Mesothelial cell of epicardium (in vitro differentiated cells): ENCODE measurements at regions not wholly inside any gene's neighbourhood (a gene's known extent, or its start where the extent isn't known, plus 50 kb on each side); places are given as distances from the start of the nearest gene placed in this dataset.

Experiments
- DNase-seq, 2 experiments: peaks; one replicate each; pipeline ENCODE4 v3.0.0; 2021; ENCODE audit warnings: low spot score in 2 of 2; ENCODE audit not compliant: unreplicated experiment in 2 of 2
- H3K27ac Mint-ChIP-seq: 2 replicates; pipeline ENCODE4 v1.8.0; 2021; ENCODE audit warnings: mixed read lengths
- H3K27me3 Mint-ChIP-seq: 2 replicates; pipeline ENCODE4 v1.8.0; 2021; ENCODE audit warnings: low read depth, mixed read lengths
- H3K36me3 Mint-ChIP-seq: 2 replicates; pipeline ENCODE4 v1.8.0; 2021; ENCODE audit warnings: mixed read lengths
- H3K4me1 Mint-ChIP-seq: 2 replicates; pipeline ENCODE4 v1.8.0; 2021; ENCODE audit warnings: mixed read lengths
- H3K4me3 Mint-ChIP-seq: 2 replicates; pipeline ENCODE4 v1.8.0; 2021; ENCODE audit warnings: mild to moderate bottlenecking, moderate library complexity, mixed read lengths
- H3K9me3 Mint-ChIP-seq: 2 replicates; pipeline ENCODE4 v1.8.0; 2021; ENCODE audit warnings: mixed read lengths
- CTCF ChIP-seq: fragments of 200-600 bp; sonication (generic); IDR thresholded peaks from one replicate; pipeline ENCODE4 v1.5.0; 2021; ENCODE audit warnings: antibody characterized with exemption; ENCODE audit not compliant: unreplicated experiment

DNA sequence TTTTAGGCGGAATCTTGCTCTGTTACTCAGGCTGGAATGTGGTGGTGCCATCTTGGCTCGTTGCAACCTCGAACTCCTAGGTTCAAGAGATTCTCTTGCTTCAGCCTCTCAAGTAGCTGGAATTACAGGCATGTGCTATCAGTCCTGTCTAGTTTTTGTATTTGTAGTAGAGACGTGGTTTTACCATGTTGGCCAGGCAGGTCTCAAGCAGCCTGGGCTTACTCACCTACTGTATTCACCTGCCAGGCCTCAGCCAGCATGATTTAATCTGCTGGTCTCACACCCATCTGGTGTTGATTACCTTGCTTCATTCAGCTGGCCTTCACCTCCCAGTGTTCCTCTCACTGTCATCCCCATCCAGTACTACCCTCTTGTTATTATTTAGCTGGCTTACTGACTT, 102.0 kb downstream of the IL12A start:
- H3K27me3 Mint-ChIP-seq, result no peaks in the 10 kb centered on the region
- no peak for TF ChIP-seq CTCF
- H3K27ac Mint-ChIP-seq, result no peak overlapping the region
- peaks cover 6% of the 10 kb centered on the region for H3K9me3 Mint-ChIP-seq
- no peak for DNase-seq
- no peaks in the 10 kb centered on the region for H3K36me3 Mint-ChIP-seq
- no peak overlapping the region for H3K4me3 Mint-ChIP-seq
- no peaks in the 10 kb centered on the region for H3K4me1 Mint-ChIP-seq

GRCh38 chr3:160091441-160091840, 102.8 kb downstream of the IL12A start:
- H3K27me3 Mint-ChIP-seq, result no peaks in the 10 kb centered on the region
- peaks cover 6% of the 10 kb centered on the region for H3K9me3 Mint-ChIP-seq
- H3K27ac Mint-ChIP-seq, result no peak overlapping the region
- DNase-seq, result no peak
- H3K4me1 Mint-ChIP-seq, result no peaks in the 10 kb centered on the region
- no peaks in the 10 kb centered on the region for H3K36me3 Mint-ChIP-seq
- no peak for TF ChIP-seq CTCF
- no peak overlapping the region for H3K4me3 Mint-ChIP-seq

- Mint-ChIP-seq H3K36me3 (no peaks in the 10 kb centered on the region), H3K4me1 (no peaks in the 10 kb centered on the region)
- no peak for TF ChIP-seq CTCF
These were observed 104.1 kb downstream of the IL12A start for GRCh38 chr3:160092760-160093159.

GRCh38 chr3:160094562-160094961, 105.9 kb downstream of the IL12A start:
- no peaks in the 10 kb centered on the region for H3K9me3 Mint-ChIP-seq
- no peaks in the 10 kb centered on the region for H3K27me3 Mint-ChIP-seq
- H3K4me1 Mint-ChIP-seq, result no peaks in the 10 kb centered on the region
- no peak for DNase-seq
- no peaks in the 10 kb centered on the region for H3K36me3 Mint-ChIP-seq
- no peak overlapping the region for H3K4me3 Mint-ChIP-seq
- H3K27ac Mint-ChIP-seq, result no peak overlapping the region
- TF ChIP-seq CTCF, result no peak

More at GRCh38 chr3:160092760-160093159, 104.1 kb downstream of the IL12A start:
- Mint-ChIP-seq H3K4me3 (no peak overlapping the region), H3K9me3 (peaks cover 6% of the 10 kb centered on the region), H3K27ac (no peak overlapping the region), H3K27me3 (no peaks in the 10 kb centered on the region)
- no peak for DNase-seq

DNA sequence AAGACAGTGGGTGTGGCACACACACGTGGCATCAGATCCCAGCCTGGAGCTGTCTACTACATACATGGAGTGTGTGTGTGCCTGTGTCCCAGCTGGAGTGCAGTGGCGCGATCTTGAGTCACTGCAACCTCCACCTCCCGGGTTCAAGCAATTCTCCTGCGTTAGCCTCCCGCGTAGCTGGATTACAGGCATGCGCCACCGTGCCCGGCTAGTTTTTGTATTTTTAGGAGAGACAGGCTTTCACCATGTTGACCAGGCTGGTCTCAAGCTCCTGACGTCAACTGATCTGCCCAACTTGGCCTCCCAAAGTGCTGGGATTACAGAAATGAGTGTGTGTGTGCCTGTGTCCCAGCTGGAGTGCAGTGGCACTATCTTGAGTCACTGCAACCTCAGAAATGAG, 108.8 kb downstream of the IL12A start:
- H3K27ac Mint-ChIP-seq, result no peak overlapping the region
- peaks cover 6% of the 10 kb centered on the region for H3K27me3 Mint-ChIP-seq
- no peak overlapping the region for H3K4me3 Mint-ChIP-seq
- H3K4me1 Mint-ChIP-seq, result no peaks in the 10 kb centered on the region
- no peaks in the 10 kb centered on the region for H3K9me3 Mint-ChIP-seq
- no peaks in the 10 kb centered on the region for H3K36me3 Mint-ChIP-seq
- TF ChIP-seq CTCF, result no peak
- DNase-seq, result no peak

- Mint-ChIP-seq H3K36me3 (no peaks in the 10 kb centered on the region), H3K27me3 (peaks cover 6% of the 10 kb centered on the region), H3K4me1 (no peaks in the 10 kb centered on the region), H3K9me3 (no peaks in the 10 kb centered on the region), H3K27ac (no peak overlapping the region), H3K4me3 (no peak overlapping the region)
- TF ChIP-seq CTCF, result no peak
- no peak for DNase-seq
These were observed 109.8 kb downstream of the IL12A start for GRCh38 chr3:160098261-160098908.
